SK-N-SH (cell line): ENCODE measurements at regions not wholly inside any gene's neighbourhood (a gene's known extent, or its start where the extent isn't known, plus 50 kb on each side); places are given as distances from the start of the nearest gene placed in this dataset.

Source experiments
- EZH2phosphoT487 ChIP-seq: fragments of 200-600 bp; sonication (generic); IDR thresholded peaks from 2 replicates; pipeline ENCODE4 v1.6.1; 2017; ENCODE audit warnings: low read depth, mixed run types, mild to moderate bottlenecking, antibody characterized with exemption, moderate library complexity, borderline replicate concordance
- JUND ChIP-seq: IDR thresholded peaks from 2 replicates; pipeline ENCODE4 v1.4.0; 2012
- RXRA ChIP-seq: IDR thresholded peaks from 2 replicates; pipeline ENCODE4 v1.4.0; 2012; ENCODE audit warnings: low read depth, mild to moderate bottlenecking, borderline replicate concordance
- TF ChIP-seq, protein P1 (sequence below): fragments of 200-600 bp; sonication (generic); IDR thresholded peaks from 2 replicates; pipeline ENCODE4 v1.6.1; 2017; ENCODE audit warnings: antibody characterized with exemption, mild to moderate bottlenecking, moderate library complexity

DNA sequence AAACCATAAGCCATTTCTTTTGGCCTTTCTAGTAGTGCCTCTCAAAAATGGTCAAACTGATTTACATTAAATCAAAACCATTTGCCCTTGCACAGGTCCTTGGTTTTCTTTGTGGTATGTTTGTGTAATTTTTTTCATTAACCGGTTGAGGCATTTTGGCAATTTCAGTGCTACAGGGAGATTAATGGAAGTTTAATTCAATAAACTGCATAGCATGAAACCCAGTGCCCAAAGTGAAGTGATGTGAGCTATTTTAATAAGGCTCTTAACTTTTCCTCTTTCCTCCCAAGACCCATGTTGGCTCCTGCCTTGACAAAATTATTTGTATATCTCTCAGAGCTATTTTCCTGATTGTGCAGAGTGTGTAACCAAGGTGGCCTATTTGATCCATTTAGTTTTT, 326.2 kb upstream of the SEMA6A start:
- no peak for TF ChIP-seq EZH2phosphoT487
- TF ChIP-seq, protein P1, sequence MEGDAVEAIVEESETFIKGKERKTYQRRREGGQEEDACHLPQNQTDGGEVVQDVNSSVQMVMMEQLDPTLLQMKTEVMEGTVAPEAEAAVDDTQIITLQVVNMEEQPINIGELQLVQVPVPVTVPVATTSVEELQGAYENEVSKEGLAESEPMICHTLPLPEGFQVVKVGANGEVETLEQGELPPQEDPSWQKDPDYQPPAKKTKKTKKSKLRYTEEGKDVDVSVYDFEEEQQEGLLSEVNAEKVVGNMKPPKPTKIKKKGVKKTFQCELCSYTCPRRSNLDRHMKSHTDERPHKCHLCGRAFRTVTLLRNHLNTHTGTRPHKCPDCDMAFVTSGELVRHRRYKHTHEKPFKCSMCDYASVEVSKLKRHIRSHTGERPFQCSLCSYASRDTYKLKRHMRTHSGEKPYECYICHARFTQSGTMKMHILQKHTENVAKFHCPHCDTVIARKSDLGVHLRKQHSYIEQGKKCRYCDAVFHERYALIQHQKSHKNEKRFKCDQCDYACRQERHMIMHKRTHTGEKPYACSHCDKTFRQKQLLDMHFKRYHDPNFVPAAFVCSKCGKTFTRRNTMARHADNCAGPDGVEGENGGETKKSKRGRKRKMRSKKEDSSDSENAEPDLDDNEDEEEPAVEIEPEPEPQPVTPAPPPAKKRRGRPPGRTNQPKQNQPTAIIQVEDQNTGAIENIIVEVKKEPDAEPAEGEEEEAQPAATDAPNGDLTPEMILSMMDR, result no peak
- TF ChIP-seq RXRA, result no peak
- no peak for TF ChIP-seq JUND
